Neural cell (in vitro differentiated cells): ENCODE measurements at regions not wholly inside any gene's neighbourhood (a gene's known extent, or its start where the extent isn't known, plus 50 kb on each side); places are given as distances from the start of the nearest gene placed in this dataset.

ENCODE experiments used
- EP300 ChIP-seq: fragments of 450-650 bp; conservative IDR thresholded peaks from 2 replicates; pipeline ENCODE4 v1.6.1; 2014; ENCODE audit warnings: antibody characterized with exemption, mild to moderate bottlenecking, moderate library complexity; ENCODE audit not compliant: poor library complexity, severe bottlenecking
- MXI1 ChIP-seq: fragments of 450-650 bp; conservative IDR thresholded peaks from 2 replicates; pipeline ENCODE4 v1.6.1; 2014; ENCODE audit warnings: antibody characterized with exemption, mild to moderate bottlenecking; ENCODE audit not compliant: poor library complexity, severe bottlenecking
- POLR2AphosphoS5 ChIP-seq: IDR thresholded peaks from 2 replicates; pipeline ENCODE4 v1.6.1; 2012
- REST ChIP-seq: IDR thresholded peaks from 2 replicates; pipeline ENCODE4 v1.6.1; 2012; ENCODE audit warnings: borderline replicate concordance
- SMC3 ChIP-seq: fragments of 450-650 bp; conservative IDR thresholded peaks from 2 replicates; pipeline ENCODE4 v1.6.1; 2014; ENCODE audit warnings: antibody characterized with exemption, mild to moderate bottlenecking, moderate library complexity; ENCODE audit not compliant: poor library complexity
- TAF1 ChIP-seq: IDR thresholded peaks from 2 replicates; pipeline ENCODE4 v1.6.1; 2012; ENCODE audit warnings: low read depth
- TF ChIP-seq, protein P1 (sequence below): fragments of 450-650 bp; IDR thresholded peaks from 2 replicates; pipeline ENCODE4 v1.5.1; 2014; ENCODE audit warnings: antibody characterized with exemption, mild to moderate bottlenecking, moderate library complexity; ENCODE audit not compliant: poor library complexity, severe bottlenecking

- TF ChIP-seq, protein P1, sequence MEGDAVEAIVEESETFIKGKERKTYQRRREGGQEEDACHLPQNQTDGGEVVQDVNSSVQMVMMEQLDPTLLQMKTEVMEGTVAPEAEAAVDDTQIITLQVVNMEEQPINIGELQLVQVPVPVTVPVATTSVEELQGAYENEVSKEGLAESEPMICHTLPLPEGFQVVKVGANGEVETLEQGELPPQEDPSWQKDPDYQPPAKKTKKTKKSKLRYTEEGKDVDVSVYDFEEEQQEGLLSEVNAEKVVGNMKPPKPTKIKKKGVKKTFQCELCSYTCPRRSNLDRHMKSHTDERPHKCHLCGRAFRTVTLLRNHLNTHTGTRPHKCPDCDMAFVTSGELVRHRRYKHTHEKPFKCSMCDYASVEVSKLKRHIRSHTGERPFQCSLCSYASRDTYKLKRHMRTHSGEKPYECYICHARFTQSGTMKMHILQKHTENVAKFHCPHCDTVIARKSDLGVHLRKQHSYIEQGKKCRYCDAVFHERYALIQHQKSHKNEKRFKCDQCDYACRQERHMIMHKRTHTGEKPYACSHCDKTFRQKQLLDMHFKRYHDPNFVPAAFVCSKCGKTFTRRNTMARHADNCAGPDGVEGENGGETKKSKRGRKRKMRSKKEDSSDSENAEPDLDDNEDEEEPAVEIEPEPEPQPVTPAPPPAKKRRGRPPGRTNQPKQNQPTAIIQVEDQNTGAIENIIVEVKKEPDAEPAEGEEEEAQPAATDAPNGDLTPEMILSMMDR, result no peak
- no peak for TF ChIP-seq REST
- no peak for TF ChIP-seq EP300
- TF ChIP-seq POLR2AphosphoS5, result no peak
- no peak for TF ChIP-seq MXI1
- TF ChIP-seq TAF1, result no peak
- no peak for TF ChIP-seq SMC3
These were observed 82.0 kb upstream of the KLHL13 start for GRCh38 chrX:118198577-118198976.
